ENCODE measurements at regions not wholly inside any gene's neighbourhood (a gene's known extent, or its start where the extent isn't known, plus 50 kb on each side); places are given as distances from the start of the nearest gene placed in this dataset.

- TF ChIP-seq CTCF (IDR thresholded peaks at IDR 0.05) (no peak), POLR2A (IDR thresholded peaks at IDR 0.05) (no peak)
Observed at GRCh38 chr6:27761391-27761790, 150.8 kb downstream of the OR2B2 start.

All from esophagus squamous epithelium (tissue), 4 donors.